B cell (primary cell): ENCODE measurements at regions not wholly inside any gene's neighbourhood (a gene's known extent, or its start where the extent isn't known, plus 50 kb on each side); places are given as distances from the start of the nearest gene placed in this dataset.

Experiments used
- ATAC-seq: fragments of 200-7000 bp; cut with Tn5 transposase; one replicate; pipeline ENCODE4 v1.10.0; 2021; ENCODE audit warnings: low read depth, mild to moderate bottlenecking, moderate number of reproducible peaks, moderate library complexity
- CTCF ChIA-PET: fragments of 350-600 bp; sonication (Branson Sonifier 250); formaldehyde crosslinking; loops from one replicate; lab custom pipeline; 2021; ENCODE audit warnings: antibody characterized with exemption, inconsistent platforms; lab: Charles Lee
- POLR2A ChIA-PET: fragments of 350-600 bp; sonication (Branson Sonifier 250); formaldehyde crosslinking; loops from one replicate; lab custom pipeline; 2021; ENCODE audit warnings: antibody characterized with exemption; lab: Charles Lee
- DNase-seq: peaks from one replicate; pipeline ENCODE4 v3.0.0; 2013
- H2AFZ ChIP-seq: 2 replicates; pipeline ENCODE4 v1.6.1; 2012; ENCODE audit warnings: mild to moderate bottlenecking, low read depth, low read length; ENCODE audit not compliant: insufficient read depth, poor library complexity, severe bottlenecking
- H3K27ac ChIP-seq, 2 donors: 1 replicate in 1 of 2; 2 replicates in 1 of 2; pipeline ENCODE4 v1.5.1; 2012 to 2013; ENCODE audit warnings: low read length in 2 of 2, mild to moderate bottlenecking in 2 of 2, moderate library complexity in 1 of 2
- H3K27me3 ChIP-seq, 4 experiments: fragments of 200-600 bp in 1 of 4; sonication (generic) in 1 of 4; replicated peaks in 1 of 4; 1 replicate in 2 of 4; 2 replicates in 2 of 4; pipeline versions ENCODE4 v1.6.1 to v1.7.0; 2013 to 2016; ENCODE audit warnings: low read length in 3 of 4, mild to moderate bottlenecking in 2 of 4, mixed read lengths in 1 of 4, moderate library complexity in 1 of 4; ENCODE audit not compliant: insufficient read depth in 4 of 4, control insufficient read depth in 3 of 4; ENCODE audit errors: control extremely low read depth in 1 of 4
- H3K36me3 ChIP-seq, 2 experiments: replicated peaks in 1 of 2; 1 replicate in 1 of 2; 2 replicates in 1 of 2; pipeline versions ENCODE4 v1.6.1 to v1.7.1; 2013; ENCODE audit warnings: low read length in 1 of 2; ENCODE audit not compliant: insufficient read depth in 2 of 2, control insufficient read depth in 1 of 2; ENCODE audit errors: control extremely low read depth in 1 of 2, extremely low read depth in 1 of 2
- H3K4me1 ChIP-seq, 2 donors: fragments of 200-600 bp in 1 of 2; sonication (generic) in 1 of 2; 1 replicate in 1 of 2; 2 replicates in 1 of 2; pipeline versions ENCODE4 v1.5.1 to v1.6.1; 2013 to 2017; ENCODE audit warnings: low read length in 2 of 2; ENCODE audit not compliant: control insufficient read depth in 2 of 2, insufficient read depth in 2 of 2
- H3K4me2 ChIP-seq: replicated peaks from 2 replicates; pipeline ENCODE3; 2012; ENCODE audit warnings: mild to moderate bottlenecking, low read depth, low read length; ENCODE audit not compliant: poor library complexity, severe bottlenecking
- H3K4me3 ChIP-seq, 5 experiments: fragments of 200-600 bp in 1 of 5; sonication (generic) in 1 of 5; 1 replicate in 3 of 5; 2 replicates in 2 of 5; pipeline versions ENCODE4 v1.5.1 to v1.7.0; 2011 to 2016; ENCODE audit warnings: low read length in 4 of 5, mild to moderate bottlenecking in 4 of 5, low read depth in 2 of 5, control low read depth in 1 of 5, moderate library complexity in 1 of 5; ENCODE audit not compliant: insufficient read depth in 1 of 5; ENCODE audit errors: control extremely low read depth in 1 of 5, extremely low read depth in 1 of 5
- H3K79me2 ChIP-seq: fragments of 200-600 bp; sonication (generic); one replicate; pipeline ENCODE4 v1.6.0; 2016; ENCODE audit warnings: low read length; ENCODE audit not compliant: control insufficient read depth, insufficient read depth
- H3K9ac ChIP-seq: fragments of 200-600 bp; sonication (generic); 2 replicates; pipeline ENCODE4 v1.6.1; 2017; ENCODE audit warnings: mild to moderate bottlenecking, low read length, moderate library complexity
- H3K9me3 ChIP-seq, 3 donors: one replicate each; pipeline versions ENCODE4 v1.6.1 to v1.7.1; 2013; ENCODE audit warnings: low read length in 2 of 3; ENCODE audit not compliant: control insufficient read depth in 2 of 3, insufficient read depth in 1 of 3; ENCODE audit errors: control extremely low read depth in 1 of 3
- H4K20me1 ChIP-seq: 2 replicates; pipeline ENCODE4 v1.6.0; 2012; ENCODE audit warnings: mild to moderate bottlenecking, low read length; ENCODE audit not compliant: insufficient read depth, control insufficient read depth, poor library complexity, severe bottlenecking
- H3K27ac Mint-ChIP-seq: one replicate; pipeline ENCODE4 v1.8.0; 2021; ENCODE audit warnings: mixed read lengths
- H3K27me3 Mint-ChIP-seq: one replicate; pipeline ENCODE4 v1.8.0; 2021; ENCODE audit warnings: mixed read lengths
- H3K4me1 Mint-ChIP-seq: one replicate; pipeline ENCODE4 v1.8.0; 2021; ENCODE audit warnings: mixed read lengths
- H3K4me3 Mint-ChIP-seq: one replicate; pipeline ENCODE4 v1.8.0; 2021; ENCODE audit warnings: mixed read lengths
- H3K9me3 Mint-ChIP-seq: one replicate; pipeline ENCODE4 v1.8.0; 2022; ENCODE audit warnings: mixed read lengths; ENCODE audit not compliant: insufficient read depth
- CTCF ChIP-seq: fragments of 200-600 bp; IDR thresholded peaks from one replicate; pipeline ENCODE4 v1.8.0; 2022; ENCODE audit warnings: antibody characterized with exemption, mild to moderate bottlenecking
- EZH2 ChIP-seq: IDR thresholded peaks from 2 replicates; pipeline ENCODE4 v1.6.1; 2012; ENCODE audit warnings: borderline replicate concordance, low read depth, mild to moderate bottlenecking, moderate library complexity, low read length; ENCODE audit not compliant: insufficient read depth, poor library complexity, severe bottlenecking
- WGBS: methylation state at CpG from one replicate; pipeline ENCODE4 v1.1.5; 2013; ENCODE audit warnings: missing lambda C conversion rate; ENCODE audit not compliant: insufficient coverage; 5-methylcytosine and 5-hydroxymethylcytosine counted together
- intact Hi-C: fragments of 100-400 bp; cut with micrococcal nuclease; formaldehyde crosslinking; loops from one replicate; pipeline ENCODE4 v1.10.0; 2022

DNA sequence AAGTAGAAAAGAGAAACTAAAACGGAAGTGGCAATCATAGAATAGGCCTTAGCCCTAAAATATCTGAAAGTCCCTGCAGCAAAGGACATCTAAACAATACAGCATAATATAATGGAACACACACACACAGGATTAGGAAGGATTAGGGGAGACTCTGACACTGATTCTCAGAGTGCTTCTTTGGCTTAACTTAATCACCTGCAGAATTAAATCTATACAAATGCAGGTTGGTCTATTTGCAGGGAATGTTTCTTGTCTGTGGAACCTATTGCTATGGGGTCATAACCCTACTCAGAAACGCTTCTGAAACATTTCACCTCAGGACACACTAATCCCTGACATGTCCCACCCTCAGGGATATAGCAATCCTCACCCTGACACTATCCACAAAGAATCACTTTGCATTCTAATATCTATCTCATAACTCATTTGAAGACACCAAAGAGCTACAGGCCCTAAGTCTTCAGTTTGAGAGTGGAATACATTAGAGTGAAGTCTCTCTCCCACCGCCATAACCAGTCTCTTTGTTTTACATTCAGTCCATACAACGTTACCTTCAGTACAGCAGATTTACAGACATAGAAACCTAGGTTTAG is 1041.2 kb downstream of the TUSC7 start:
- no CpG with 5 or more reads among the region's 4 CpGs for WGBS
- Histone ChIP-seq H3K27ac (no peak overlapping the region), H3K4me3 (no peak overlapping the region), H2AFZ (no peak overlapping the region), H3K27me3 (no peaks in the 10 kb centered on the region), H3K9ac (no peak overlapping the region), H3K36me3 (no peaks in the 10 kb centered on the region), H3K79me2 (no peaks in the 10 kb centered on the region), H4K20me1 (no peaks in the 10 kb centered on the region), H3K4me2 (no peak overlapping the region), H3K4me1 (no peaks in the 10 kb centered on the region), H3K9me3 (no peaks in the 10 kb centered on the region)
- no peaks in the 10 kb centered on the region for H3K9me3 Mint-ChIP-seq
- H3K4me3 Mint-ChIP-seq: no peak overlapping the region
- TF ChIP-seq EZH2: no peak
- TF ChIP-seq CTCF: no peak
- H3K4me1 Mint-ChIP-seq: no peaks in the 10 kb centered on the region
- POLR2A ChIA-PET: no interaction called here
- no peak for DNase-seq
- CTCF ChIA-PET: no interaction called here
- no peak overlapping the region for H3K27ac Mint-ChIP-seq
- no peaks in the 10 kb centered on the region for H3K27me3 Mint-ChIP-seq
- intact Hi-C loops: no loop called here
- no peak for ATAC-seq

DNA sequence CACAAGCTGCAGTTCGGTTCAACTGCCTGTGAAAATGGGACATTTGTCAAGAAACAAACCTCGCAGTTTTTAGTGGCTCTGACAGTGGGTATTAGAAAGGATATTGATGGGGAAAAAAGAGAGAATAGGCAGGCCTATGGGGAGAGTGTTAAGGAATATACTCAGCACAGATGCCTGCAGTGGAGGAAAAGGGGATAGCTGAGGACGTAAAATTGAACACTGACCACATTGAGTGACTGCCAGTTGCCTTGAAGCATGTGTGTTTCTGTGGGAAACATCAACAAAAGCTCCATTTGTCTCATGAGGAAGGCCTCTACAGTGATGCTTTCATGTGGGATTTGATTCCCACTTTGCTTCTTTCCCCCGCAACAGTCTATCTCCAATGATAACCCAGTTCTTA is 1042.1 kb downstream of the TUSC7 start:
- no peak for DNase-seq
- Mint-ChIP-seq H3K4me1 (no peaks in the 10 kb centered on the region), H3K9me3 (no peaks in the 10 kb centered on the region), H3K27me3 (no peaks in the 10 kb centered on the region), H3K27ac (no peak overlapping the region), H3K4me3 (no peak overlapping the region)
- Histone ChIP-seq H3K9me3 (no peaks in the 10 kb centered on the region), H3K27me3 (no peaks in the 10 kb centered on the region), H3K36me3 (no peaks in the 10 kb centered on the region), H3K79me2 (no peaks in the 10 kb centered on the region), H3K4me2 (no peak overlapping the region), H2AFZ (no peak overlapping the region), H4K20me1 (no peaks in the 10 kb centered on the region), H3K4me3 (no peak overlapping the region), H3K4me1 (no peaks in the 10 kb centered on the region), H3K27ac (no peak overlapping the region), H3K9ac (no peak overlapping the region)
- intact Hi-C loops: no loop called here
- CTCF ChIA-PET: no interaction called here
- POLR2A ChIA-PET: no interaction called here
- no peak for ATAC-seq
- WGBS: 87% methylated on average over 3 of the region's 4 CpGs
- no peak for TF ChIP-seq CTCF
- no peak for TF ChIP-seq EZH2
